Endothelial cell of umbilical vein (primary cell): ENCODE measurements at regions not wholly inside any gene's neighbourhood (a gene's known extent, or its start where the extent isn't known, plus 50 kb on each side); places are given as distances from the start of the nearest gene placed in this dataset.

ENCODE experiments used
- BruUV-seq: library from RNA; stranded (reverse); fragments of 400-500 nt; replicated peaks from 2 replicates; lab custom pipeline; 2021; lab: Mats Ljungman, UMichigan
- CTCF ChIA-PET: fragments of 300-600, 350-600 bp; sonication (Branson Sonifier 250); formaldehyde crosslinking; loops from one replicate; lab custom pipeline; 2021; ENCODE audit warnings: antibody characterized with exemption, inconsistent platforms; lab: Charles Lee
- POLR2A ChIA-PET: fragments of 300-600, 350-600 bp; sonication (Branson Sonifier 250); formaldehyde crosslinking; loops from one replicate; lab custom pipeline; 2021; ENCODE audit warnings: antibody characterized with exemption, inconsistent platforms; lab: Charles Lee
- DNase-seq: peaks from one replicate; pipeline ENCODE4 v3.0.0-alpha.2; 2011; ENCODE audit warnings: low read depth, low spot score
- FAIRE-seq: peaks from 2 replicates; lab custom pipeline; 2011; peaks lifted over from hg19 to GRCh38; lab: Jason Lieb, UNC
- H2AFZ ChIP-seq: 2 replicates; pipeline ENCODE4 v1.6.0; 2012; ENCODE audit warnings: low read depth, low read length, control low read depth, inconsistent platforms
- H3K27ac ChIP-seq: 2 replicates; pipeline ENCODE4 v1.5.1; 2011; ENCODE audit warnings: low read depth, mild to moderate bottlenecking, control low read depth, low read length, moderate library complexity; ENCODE audit not compliant: insufficient read depth
- H3K27me3 ChIP-seq, 2 experiments: 2 replicates each; pipeline versions ENCODE4 v1.6.0 to v1.6.1; 2011; ENCODE audit warnings: low read length in 2 of 2, mixed read lengths in 1 of 2; ENCODE audit not compliant: control insufficient read depth in 2 of 2, insufficient read depth in 2 of 2
- H3K36me3 ChIP-seq, 2 experiments: 2 replicates in 1 of 2; 3 replicates in 1 of 2; pipeline ENCODE4 v1.5.1; 2011; ENCODE audit warnings: low read length in 2 of 2, mild to moderate bottlenecking in 1 of 2, moderate library complexity in 1 of 2; ENCODE audit not compliant: control insufficient read depth in 2 of 2, insufficient read depth in 2 of 2; ENCODE audit errors: extremely low read depth in 1 of 2
- H3K4me1 ChIP-seq: 3 replicates; pipeline ENCODE4 v1.5.1; 2011; ENCODE audit warnings: mild to moderate bottlenecking, low read length; ENCODE audit not compliant: control insufficient read depth, insufficient read depth; ENCODE audit errors: extremely low read depth
- H3K4me2 ChIP-seq: 2 replicates; pipeline ENCODE4 v1.6.1; 2011; ENCODE audit warnings: low read length, control low read depth, mixed read lengths; ENCODE audit not compliant: insufficient read depth
- H3K4me3 ChIP-seq, 3 experiments: fragments of 200-600 bp in 1 of 3; sonication (generic), shearing (Covaris generic) in 1 of 3; replicated peaks in 1 of 3; 2 replicates each; pipeline ENCODE4 v1.5.1; 2011 to 2016; ENCODE audit warnings: control low read depth in 3 of 3, low read length in 3 of 3, mild to moderate bottlenecking in 2 of 3, inconsistent platforms in 1 of 3, low read depth in 1 of 3, moderate library complexity in 1 of 3; ENCODE audit not compliant: insufficient read depth in 1 of 3
- H3K79me2 ChIP-seq: 2 replicates; pipeline ENCODE4 v1.6.0; 2012; ENCODE audit warnings: low read length, inconsistent platforms; ENCODE audit not compliant: control insufficient read depth, insufficient read depth
- H3K9ac ChIP-seq: replicated peaks from 2 replicates; pipeline ENCODE3; 2011; ENCODE audit warnings: low read length, control low read depth; ENCODE audit not compliant: insufficient read depth; ENCODE audit errors: extremely low read depth
- H3K9me1 ChIP-seq: replicated peaks from 3 replicates; pipeline ENCODE4 v1.6.0; 2011; ENCODE audit warnings: mild to moderate bottlenecking, low read length; ENCODE audit not compliant: control insufficient read depth, insufficient read depth; ENCODE audit errors: extremely low read depth
- H3K9me3 ChIP-seq: replicated peaks from 2 replicates; pipeline ENCODE4 v1.5.1; 2012; ENCODE audit warnings: low read length, inconsistent platforms; ENCODE audit not compliant: control insufficient read depth, insufficient read depth
- H4K20me1 ChIP-seq: replicated peaks from 2 replicates; pipeline ENCODE3; 2011; ENCODE audit warnings: mild to moderate bottlenecking, low read length; ENCODE audit not compliant: control insufficient read depth, insufficient read depth; ENCODE audit errors: extremely low read depth
- CTCF ChIP-seq, 2 donors: IDR thresholded peaks; 1 replicate in 1 of 2; 2 replicates in 1 of 2; pipeline ENCODE4 v1.5.1; 2011; ENCODE audit warnings: low read length in 2 of 2, mild to moderate bottlenecking in 2 of 2, moderate library complexity in 2 of 2, control low read depth in 1 of 2, inconsistent platforms in 1 of 2, low read depth in 1 of 2; ENCODE audit not compliant: insufficient read depth in 1 of 2; ENCODE audit errors: extremely low read depth in 1 of 2
- EZH2 ChIP-seq: IDR thresholded peaks from 2 replicates; pipeline ENCODE4 v1.6.1; 2012; ENCODE audit warnings: borderline replicate concordance, low read depth, mild to moderate bottlenecking, moderate library complexity, low read length, inconsistent platforms; ENCODE audit not compliant: severe bottlenecking
- FOS ChIP-seq: IDR thresholded peaks from 2 replicates; pipeline ENCODE4 v1.6.1; 2011; ENCODE audit warnings: mild to moderate bottlenecking, low read length, moderate library complexity, borderline replicate concordance; ENCODE audit not compliant: insufficient read depth
- GATA2 ChIP-seq: IDR thresholded peaks from 2 replicates; pipeline ENCODE4 v1.7.0; 2011; ENCODE audit warnings: low read depth, mild to moderate bottlenecking, moderate library complexity, mixed read lengths, low read length; ENCODE audit not compliant: insufficient read length, insufficient read depth
- JUN ChIP-seq: IDR thresholded peaks from 2 replicates; pipeline ENCODE4 v1.6.1; 2011; ENCODE audit warnings: borderline replicate concordance, low read depth; ENCODE audit not compliant: insufficient read length, insufficient read depth
- MAX ChIP-seq: IDR thresholded peaks from 2 replicates; pipeline ENCODE4 v1.6.1; 2011; ENCODE audit not compliant: insufficient read depth, insufficient read length
- MYC ChIP-seq: IDR thresholded peaks from one replicate; pipeline ENCODE4 v1.6.1; 2011; ENCODE audit warnings: mild to moderate bottlenecking, low read depth, low read length
- POLR2A ChIP-seq: IDR thresholded peaks from 2 replicates; pipeline ENCODE4 v1.6.1; 2012; ENCODE audit warnings: low read depth, mild to moderate bottlenecking, control low read depth, low read length
- POLR2AphosphoS5 ChIP-seq: IDR thresholded peaks from 2 replicates; pipeline ENCODE4 v1.6.1; 2012; ENCODE audit warnings: low read depth, mild to moderate bottlenecking, control low read depth, low read length, moderate library complexity; ENCODE audit not compliant: insufficient read depth
- dilution Hi-C: fragments of 300-500 bp; cut with MboI; formaldehyde crosslinking; loops from one replicate; pipeline ENCODE4 v1.15.0; 2019; ENCODE audit warnings: low sequenced_read_pairs; ENCODE audit not compliant: extremely low pct_ligation_motif_present
- intact Hi-C: fragments of 100-400 bp; cut with micrococcal nuclease; formaldehyde crosslinking; loops from one replicate; pipeline ENCODE4 v1.10.0; 2022

GRCh38 chr9:135032868-135033460 lies 54.5 kb upstream of the OLFM1 start:
- intact Hi-C loops (no loop called here), dilution Hi-C loops (no loop called here)
- TF ChIP-seq CTCF (IDR thresholded peaks at IDR 0.05; ENCODE audit: extremely low read depth in 1 of 2, insufficient read depth in 1 of 2, low read depth in 1 of 2, low read length in 2 of 2) (no peak), POLR2AphosphoS5 (no peak), MYC (no peak), GATA2 (no peak), POLR2A (no peak), FOS (no peak), EZH2 (no peak), JUN (no peak), MAX (no peak)
- Histone ChIP-seq H3K36me3 (no peaks in the 10 kb centered on the region), H3K9me1 (no peaks in the 10 kb centered on the region), H3K27ac (no peak overlapping the region), H3K9me3 (no peaks in the 10 kb centered on the region), H3K4me3 (no peak overlapping the region), H3K9ac (no peak overlapping the region), H3K27me3 (no peaks in the 10 kb centered on the region), H2AFZ (no peak overlapping the region), H3K4me2 (no peak overlapping the region), H4K20me1 (no peaks in the 10 kb centered on the region), H3K79me2 (no peaks in the 10 kb centered on the region), H3K4me1 (no peaks in the 10 kb centered on the region)
- FAIRE-seq (no peak), DNase-seq (no peak)
- POLR2A ChIA-PET = no interaction called here
- BruUV-seq = no TSS peak
- CTCF ChIA-PET = no interaction called here
